ENCODE measurements at regions not wholly inside any gene's neighbourhood (a gene's known extent, or its start where the extent isn't known, plus 50 kb on each side); places are given as distances from the start of the nearest gene placed in this dataset.

- no peaks in the 10 kb centered on the region for H3K27me3 ChIP-seq (ENCODE audit: control insufficient read depth in 2 of 2, insufficient read depth in 2 of 2, low read length in 2 of 2)
- no peaks in the 10 kb centered on the region for H3K9me3 ChIP-seq (replicated peaks; ENCODE audit: control insufficient read depth, insufficient read depth, low read depth, low read length)
- no TSS peak for BruUV-seq (replicated peaks)
- no peaks in the 10 kb centered on the region for H3K36me3 ChIP-seq (ENCODE audit: control insufficient read depth, insufficient read depth, low read length)
- H3K4me1 ChIP-seq (replicated peaks in 1 of 2; ENCODE audit: control insufficient read depth in 2 of 2, insufficient read depth in 2 of 2, low read length in 2 of 2), result no peaks in the 10 kb centered on the region
- in situ Hi-C loops (cut with MboI) (no loop called here), intact Hi-C loops (cut with micrococcal nuclease) (no loop called here)
- H3K79me2 ChIP-seq (ENCODE audit: control insufficient read depth, insufficient read depth, low read length), result no peaks in the 10 kb centered on the region
- ChIA-PET POLR2A (no interaction called here), CTCF (ENCODE audit: low intra/inter-chr PET ratio) (no interaction called here)
- TF ChIP-seq IRF2 (CRISPR knock-in tag; IDR thresholded peaks at IDR 0.05) (no peak), NFIX (CRISPR knock-in tag; IDR thresholded peaks at IDR 0.05; ENCODE audit: low read depth) (no peak), NCOA2 (IDR thresholded peaks at IDR 0.05; ENCODE audit: partially characterized antibody in 2 of 2) (no peak), ZNF644 (tag; IDR thresholded peaks at IDR 0.05; ENCODE audit: low read depth) (no peak), CTCFL (IDR thresholded peaks at IDR 0.05; ENCODE audit: borderline replicate concordance, insufficient read depth, low read depth, low read length, poor library complexity, severe bottlenecking) (no peak)
- H3K9ac ChIP-seq (ENCODE audit: insufficient read depth in 1 of 2, low read depth in 2 of 2, low read length in 2 of 2), result no peak overlapping the region
- ATAC-seq, result no peak
- DNase-seq (ENCODE audit: extremely low read depth in 1 of 4, low spot score in 3 of 4), result no peak
- H2AFZ ChIP-seq (ENCODE audit: low read depth, low read length), result no peak overlapping the region
- no peak for FAIRE-seq
- H3K27ac ChIP-seq (ENCODE audit: extremely low read depth, low read depth, low read length), result no peak overlapping the region
- H4K20me1 ChIP-seq (replicated peaks; ENCODE audit: control insufficient read depth, insufficient read depth, low read length), result no peaks in the 10 kb centered on the region
- H3K9me1 ChIP-seq (ENCODE audit: control insufficient read depth, insufficient read depth, low read length), result no peaks in the 10 kb centered on the region
- 0% methylated on average over 3 of the region's 3 CpGs for WGBS (ENCODE audit: insufficient coverage, low coverage, missing lambda C conversion rate)
- H3K4me2 ChIP-seq (ENCODE audit: insufficient read depth, low read length), result no peak overlapping the region
- no peak overlapping the region for H3K4me3 ChIP-seq
Measured at GRCh38 chr6:103707596-103708325, 1152.0 kb downstream of the HACE1 start.
